Mucosa of stomach (tissue), 1 donor: ENCODE measurements at regions not wholly inside any gene's neighbourhood (a gene's known extent, or its start where the extent isn't known, plus 50 kb on each side); places are given as distances from the start of the nearest gene placed in this dataset.

Experiments used
- H3K27me3 ChIP-seq: one replicate; pipeline ENCODE4 v1.7.0; 2013; ENCODE audit warnings: mild to moderate bottlenecking, low read length; ENCODE audit not compliant: control insufficient read depth, insufficient read depth
- H3K36me3 ChIP-seq: one replicate; pipeline ENCODE4 v1.7.0; 2013; ENCODE audit warnings: low read length; ENCODE audit not compliant: control insufficient read depth, insufficient read depth
- H3K4me1 ChIP-seq: one replicate; pipeline ENCODE4 v1.7.0; 2013; ENCODE audit warnings: mild to moderate bottlenecking, low read length; ENCODE audit not compliant: control insufficient read depth, insufficient read depth
- H3K4me3 ChIP-seq: one replicate; pipeline ENCODE4 v1.7.0; 2013; ENCODE audit warnings: low read length
- H3K9ac ChIP-seq: one replicate; pipeline ENCODE4 v1.7.0; 2013; ENCODE audit warnings: mild to moderate bottlenecking, low read length, moderate library complexity
- H3K9me3 ChIP-seq: one replicate; pipeline ENCODE4 v1.7.0; 2013; ENCODE audit warnings: mild to moderate bottlenecking, low read length, moderate library complexity; ENCODE audit not compliant: control insufficient read depth
- donor health status: Pancreatic carcinoma.

GRCh38 chr9:87270221-87270847 lies 227.3 kb upstream of the DAPK1 start:
- Histone ChIP-seq H3K4me1 (peaks cover 10% of the 10 kb centered on the region), H3K9me3 (no peaks in the 10 kb centered on the region), H3K9ac (no peak overlapping the region), H3K36me3 (no peaks in the 10 kb centered on the region), H3K27me3 (no peaks in the 10 kb centered on the region), H3K4me3 (no peak overlapping the region)

GRCh38 chr9:87270848-87271234 lies 226.8 kb upstream of the DAPK1 start:
- Histone ChIP-seq H3K27me3 (no peaks in the 10 kb centered on the region), H3K4me1 (peaks cover 10% of the 10 kb centered on the region), H3K4me3 (no peak overlapping the region), H3K9ac (no peak overlapping the region), H3K9me3 (no peaks in the 10 kb centered on the region), H3K36me3 (no peaks in the 10 kb centered on the region)

GRCh38 chr9:87271696-87272477 lies 225.8 kb upstream of the DAPK1 start:
- no peak overlapping the region for H3K9ac ChIP-seq
- no peak overlapping the region for H3K4me3 ChIP-seq
- H3K4me1 ChIP-seq, result peaks cover 10% of the 10 kb centered on the region
- H3K27me3 ChIP-seq, result no peaks in the 10 kb centered on the region
- no peaks in the 10 kb centered on the region for H3K9me3 ChIP-seq
- H3K36me3 ChIP-seq, result no peaks in the 10 kb centered on the region

GRCh38 chr9:87275047-87275725 lies 222.5 kb upstream of the DAPK1 start:
- Histone ChIP-seq H3K27me3 (peaks cover 3% of the 10 kb centered on the region), H3K4me1 (peaks cover 8% of the 10 kb centered on the region), H3K9ac (no peak overlapping the region), H3K9me3 (no peaks in the 10 kb centered on the region), H3K36me3 (no peaks in the 10 kb centered on the region), H3K4me3 (no peak overlapping the region)

GRCh38 chr9:87276327-87276841 lies 221.3 kb upstream of the DAPK1 start:
- Histone ChIP-seq H3K9me3 (no peaks in the 10 kb centered on the region), H3K9ac (no peak overlapping the region), H3K27me3 (peaks cover 9% of the 10 kb centered on the region), H3K4me3 (no peak overlapping the region), H3K4me1 (no peaks in the 10 kb centered on the region), H3K36me3 (no peaks in the 10 kb centered on the region)

- no peaks in the 10 kb centered on the region for H3K9me3 ChIP-seq
- H3K4me3 ChIP-seq, result no peak overlapping the region
- H3K27me3 ChIP-seq, result peaks cover 9% of the 10 kb centered on the region
- H3K9ac ChIP-seq, result no peak overlapping the region
- H3K36me3 ChIP-seq, result no peaks in the 10 kb centered on the region
- H3K4me1 ChIP-seq, result no peaks in the 10 kb centered on the region
Measured at GRCh38 chr9:87276851-87277261, 220.8 kb upstream of the DAPK1 start.

- Histone ChIP-seq H3K4me1 (no peaks in the 10 kb centered on the region), H3K9me3 (no peaks in the 10 kb centered on the region), H3K27me3 (peaks cover 9% of the 10 kb centered on the region), H3K9ac (no peak overlapping the region), H3K4me3 (no peak overlapping the region), H3K36me3 (no peaks in the 10 kb centered on the region)
Measured at GRCh38 chr9:87277346-87277745, 220.3 kb upstream of the DAPK1 start.

- no peak overlapping the region for H3K4me3 ChIP-seq
- no peak overlapping the region for H3K9ac ChIP-seq
- no peaks in the 10 kb centered on the region for H3K4me1 ChIP-seq
- H3K9me3 ChIP-seq, result no peaks in the 10 kb centered on the region
- H3K27me3 ChIP-seq, result peaks cover 20% of the 10 kb centered on the region
- H3K36me3 ChIP-seq, result no peaks in the 10 kb centered on the region
Measured at GRCh38 chr9:87278971-87279733, 218.5 kb upstream of the DAPK1 start.

- Histone ChIP-seq H3K4me3 (no peak overlapping the region), H3K9ac (no peak overlapping the region), H3K9me3 (no peaks in the 10 kb centered on the region), H3K27me3 (peaks cover 22% of the 10 kb centered on the region), H3K4me1 (peaks cover 5% of the 10 kb centered on the region), H3K36me3 (no peaks in the 10 kb centered on the region)
Measured at GRCh38 chr9:87280421-87280820, 217.2 kb upstream of the DAPK1 start.

- Histone ChIP-seq H3K9me3 (no peaks in the 10 kb centered on the region), H3K4me1 (peaks cover 5% of the 10 kb centered on the region), H3K36me3 (no peaks in the 10 kb centered on the region), H3K27me3 (peaks cover 25% of the 10 kb centered on the region), H3K9ac (no peak overlapping the region), H3K4me3 (no peak overlapping the region)
Measured at GRCh38 chr9:87282538-87282937, 215.1 kb upstream of the DAPK1 start.

- no peaks in the 10 kb centered on the region for H3K9me3 ChIP-seq
- H3K36me3 ChIP-seq, result no peaks in the 10 kb centered on the region
- H3K4me3 ChIP-seq, result no peak overlapping the region
- H3K27me3 ChIP-seq, result peaks cover 25% of the 10 kb centered on the region
- H3K9ac ChIP-seq, result no peak overlapping the region
- H3K4me1 ChIP-seq, result peaks cover 5% of the 10 kb centered on the region
Measured at GRCh38 chr9:87283585-87283984, 214.1 kb upstream of the DAPK1 start.
